GM23248 (cell line): ENCODE measurements at regions not wholly inside any gene's neighbourhood (a gene's known extent, or its start where the extent isn't known, plus 50 kb on each side); places are given as distances from the start of the nearest gene placed in this dataset.

Experiments
- EZH2 ChIP-seq: fragments of 200-600 bp; sonication (generic); IDR thresholded peaks from 2 replicates; pipeline ENCODE4 v1.6.1; 2018; ENCODE audit warnings: antibody characterized with exemption, mild to moderate bottlenecking; ENCODE audit not compliant: insufficient read depth, poor library complexity, severe bottlenecking
- EZH2phosphoT487 ChIP-seq: fragments of 200-600 bp; sonication (generic); IDR thresholded peaks from 2 replicates; pipeline ENCODE4 v1.6.1; 2018; ENCODE audit warnings: antibody characterized with exemption, moderate library complexity, mild to moderate bottlenecking, low read depth; ENCODE audit not compliant: insufficient read depth

- no peak for TF ChIP-seq EZH2phosphoT487
- no peak for TF ChIP-seq EZH2
Measured at GRCh38 chr11:112543390-112543789, 282.7 kb upstream of the PLET1 start.
